ENCODE measurements at regions not wholly inside any gene's neighbourhood (a gene's known extent, or its start where the extent isn't known, plus 50 kb on each side); places are given as distances from the start of the nearest gene placed in this dataset.
A peak's percentile ranks its signal among the peaks of the same experiment; 100 is the strongest.
"Not testable (repeated sequence)": the region's sequence is repeated elsewhere in the genome, so short reads cannot be mapped to it uniquely, and the experiment has no call there.

GRCh38 chrX:35439034-35439660 lies 359.0 kb upstream of the MAGEB16 start:
- DNase-seq = no peak
- H3K36me3 ChIP-seq = no peaks in the 10 kb centered on the region
- intact Hi-C loops (cut with DNase I; ENCODE audit: low total_unique reads) = no loop called here
- no peaks in the 10 kb centered on the region for H3K4me1 ChIP-seq
- peaks cover 0 to 12% (median 4%) of the 10 kb centered on the region in 8 donors for H3K9me3 ChIP-seq
- 46 to 70% (median 53%) methylated on average over 3 of the region's 3 CpGs for WGBS, 5 donors
- no peak for TF ChIP-seq CTCF (IDR thresholded peaks at IDR 0.05 in 8 of 11, conservative IDR thresholded peaks at IDR 0.05 in 3 of 11)
- TF ChIP-seq POLR2AphosphoS5 (IDR thresholded peaks at IDR 0.05) = no peak
- no peak for TF ChIP-seq POLR2A (IDR thresholded peaks at IDR 0.05)
- no peak overlapping the region for H3K4me3 ChIP-seq
- no peaks in the 10 kb centered on the region for H3K27me3 ChIP-seq (replicated peaks in 1 of 7)
- H3K27ac ChIP-seq = no peak overlapping the region

GRCh38 chrX:35439692-35440091 lies 358.4 kb upstream of the MAGEB16 start:
- H3K4me1 ChIP-seq = no peaks in the 10 kb centered on the region
- TF ChIP-seq POLR2A (IDR thresholded peaks at IDR 0.05) = no peak
- TF ChIP-seq CTCF (IDR thresholded peaks at IDR 0.05 in 8 of 11, conservative IDR thresholded peaks at IDR 0.05 in 3 of 11) = no peak
- WGBS, 5 donors = 79 to 95% (median 83%) methylated on average over 2 of the region's 2 CpGs

GRCh38 chrX:35442421-35442820 lies 355.7 kb upstream of the MAGEB16 start:
- no peak overlapping the region for H3K27ac ChIP-seq
- H3K27me3 ChIP-seq (replicated peaks in 1 of 7) = no peaks in the 10 kb centered on the region
- peaks cover 0 to 9% (median 2%) of the 10 kb centered on the region in 8 donors for H3K9me3 ChIP-seq
- intact Hi-C loops (cut with DNase I; ENCODE audit: low total_unique reads) = no loop called here
- no peak for TF ChIP-seq POLR2A (IDR thresholded peaks at IDR 0.05)
- no peaks in the 10 kb centered on the region for H3K36me3 ChIP-seq
- H3K4me1 ChIP-seq = no peaks in the 10 kb centered on the region
- DNase-seq = no peak
- H3K4me3 ChIP-seq = no peak overlapping the region

More at GRCh38 chrX:35439692-35440091, 358.4 kb upstream of the MAGEB16 start:
- Histone ChIP-seq H3K4me3 (no peak overlapping the region), H3K27me3 (replicated peaks in 1 of 7) (no peaks in the 10 kb centered on the region), H3K36me3 (no peaks in the 10 kb centered on the region), H3K27ac (no peak overlapping the region), H3K9me3 (peaks cover 0 to 12% (median 4%) of the 10 kb centered on the region in 8 donors)
- no peak for DNase-seq
- intact Hi-C loops (cut with DNase I; ENCODE audit: low total_unique reads) = no loop called here

- H3K36me3 ChIP-seq; H3K4me3 ChIP-seq; intact Hi-C loops (cut with DNase I; ENCODE audit: low total_unique reads); H3K27me3 ChIP-seq (replicated peaks in 1 of 7); H3K9me3 ChIP-seq; H3K27ac ChIP-seq; H3K4me1 ChIP-seq: not testable (repeated sequence)
- 42 to 65% (median 54%) methylated on average over 2 to 3 of the region's 3 CpGs for WGBS, 5 donors
- DNase-seq = peak; percentile 61
Observed at GRCh38 chrX:35443091-35443582, 355.0 kb upstream of the MAGEB16 start.

GRCh38 chrX:35444671-35445355 lies 353.3 kb upstream of the MAGEB16 start:
- H3K27ac ChIP-seq = no peak overlapping the region
- TF ChIP-seq CTCF (IDR thresholded peaks at IDR 0.05 in 8 of 11, conservative IDR thresholded peaks at IDR 0.05 in 3 of 11) (no peak), POLR2A (IDR thresholded peaks at IDR 0.05) (no peak), POLR2AphosphoS5 (IDR thresholded peaks at IDR 0.05) (no peak)
- intact Hi-C loops (cut with DNase I; ENCODE audit: low total_unique reads) = no loop called here
- H3K27me3 ChIP-seq (replicated peaks in 1 of 7) = no peaks in the 10 kb centered on the region
- no peaks in the 10 kb centered on the region for H3K36me3 ChIP-seq
- WGBS, 5 donors = 74 to 96% (median 83%) methylated on average over 2 of the region's 2 CpGs
- no peaks in the 10 kb centered on the region for H3K9me3 ChIP-seq
- no peak overlapping the region for H3K4me3 ChIP-seq
- H3K4me1 ChIP-seq = no peaks in the 10 kb centered on the region
- no peak for DNase-seq
